IMR-90 (cell line): ENCODE measurements at regions not wholly inside any gene's neighbourhood (a gene's known extent, or its start where the extent isn't known, plus 50 kb on each side); places are given as distances from the start of the nearest gene placed in this dataset.
A peak's percentile ranks its signal among the peaks of the same experiment; 100 is the strongest.

ENCODE experiments used
- ATAC-seq: fragments of 200-7000 bp; cut with Tn5 transposase; 2 replicates; pipeline ENCODE4 v1.9.1; 2020; ENCODE audit warnings: low read depth, mild to moderate bottlenecking, moderate library complexity
- BruUV-seq: library from RNA; stranded (reverse); fragments of 400-500 nt; replicated peaks from 2 replicates; lab custom pipeline; 2021; lab: Mats Ljungman, UMichigan
- CTCF ChIA-PET: fragments of 300-600 bp; formaldehyde crosslinking; extraction: SDS; loops from one replicate; lab custom pipeline; 2021; ENCODE audit warnings: antibody characterized with exemption; lab: Yijun Ruan, JAX
- POLR2A ChIA-PET: fragments of 300-600 bp; sonication (Branson Sonifier 250); formaldehyde crosslinking; loops from one replicate; lab custom pipeline; 2022; ENCODE audit warnings: antibody characterized with exemption; ENCODE audit not compliant: unreplicated experiment; lab: Charles Lee
- DNase-seq: peaks from one replicate; pipeline ENCODE4 v3.0.0; 2013
- H2AFZ ChIP-seq: replicated peaks from 2 replicates; pipeline ENCODE3; 2013; ENCODE audit warnings: low read length, mild to moderate bottlenecking; ENCODE audit not compliant: poor library complexity
- H2AK5ac ChIP-seq: 2 replicates; pipeline ENCODE4 v1.6.1; 2013; ENCODE audit warnings: low read depth, low read length, inconsistent platforms
- H2AK9ac ChIP-seq: replicated peaks from 2 replicates; pipeline ENCODE3; 2013; ENCODE audit warnings: mild to moderate bottlenecking, low read depth, low read length, moderate library complexity; ENCODE audit not compliant: poor library complexity
- H2BK120ac ChIP-seq: 2 replicates; pipeline ENCODE4 v1.6.1; 2013; ENCODE audit warnings: low read depth, low read length, inconsistent platforms
- H2BK15ac ChIP-seq: 3 replicates; pipeline ENCODE4 v1.6.1; 2013; ENCODE audit warnings: low read depth, low read length, inconsistent platforms
- H2BK20ac ChIP-seq: 2 replicates; pipeline ENCODE4 v1.6.1; 2013; ENCODE audit warnings: low read depth, mild to moderate bottlenecking, inconsistent platforms, low read length, moderate library complexity
- H2BK5ac ChIP-seq: 2 replicates; pipeline ENCODE4 v1.6.1; 2013; ENCODE audit warnings: mild to moderate bottlenecking, low read depth, low read length, inconsistent platforms; ENCODE audit not compliant: poor library complexity, severe bottlenecking
- H3K14ac ChIP-seq: replicated peaks from 2 replicates; pipeline ENCODE4 v1.6.1; 2013; ENCODE audit warnings: low read depth, low read length, inconsistent platforms
- H3K18ac ChIP-seq: 2 replicates; pipeline ENCODE4 v1.6.1; 2013; ENCODE audit warnings: low read depth, low read length, control low read depth
- H3K23ac ChIP-seq: 2 replicates; pipeline ENCODE4 v1.6.1; 2013; ENCODE audit warnings: low read depth, low read length, inconsistent platforms
- H3K27ac ChIP-seq: 2 replicates; pipeline ENCODE4 v1.5.1; 2013; ENCODE audit warnings: mild to moderate bottlenecking, control low read depth, low read length; ENCODE audit not compliant: insufficient read depth
- H3K27me3 ChIP-seq: 2 replicates; pipeline ENCODE4 v1.6.1; 2013; ENCODE audit warnings: low read length; ENCODE audit not compliant: control insufficient read depth, insufficient read depth
- H3K36me3 ChIP-seq: 2 replicates; pipeline ENCODE4 v1.6.1; 2013; ENCODE audit warnings: low read length, mixed read lengths; ENCODE audit not compliant: control insufficient read depth, insufficient read depth
- H3K4ac ChIP-seq: 2 replicates; pipeline ENCODE4 v1.6.1; 2013; ENCODE audit warnings: low read depth, low read length, inconsistent platforms
- H3K4me1 ChIP-seq: 2 replicates; pipeline ENCODE4 v1.6.1; 2013; ENCODE audit warnings: low read length, mixed read lengths; ENCODE audit not compliant: control insufficient read depth, insufficient read depth
- H3K4me2 ChIP-seq: 2 replicates; pipeline ENCODE4 v1.6.1; 2013; ENCODE audit warnings: low read depth, mild to moderate bottlenecking, control low read depth, low read length, moderate library complexity
- H3K4me3 ChIP-seq: 2 replicates; pipeline ENCODE4 v1.5.1; 2013; ENCODE audit warnings: low read depth, mild to moderate bottlenecking, control low read depth, low read length, moderate library complexity; ENCODE audit not compliant: insufficient read depth
- H3K56ac ChIP-seq: 2 replicates; pipeline ENCODE4 v1.6.1; 2013; ENCODE audit warnings: low read length, inconsistent platforms; ENCODE audit not compliant: insufficient read depth; ENCODE audit errors: extremely low read depth
- H3K79me1 ChIP-seq, 2 experiments: 2 replicates each; pipeline ENCODE4 v1.6.1; 2013; ENCODE audit warnings: low read length in 2 of 2, inconsistent platforms in 1 of 2, low read depth in 1 of 2
- H3K9ac ChIP-seq: 2 replicates; pipeline ENCODE4 v1.6.1; 2013; ENCODE audit warnings: low read depth, low read length, control low read depth
- H3K9me1 ChIP-seq: 2 replicates; pipeline ENCODE4 v1.6.1; 2013; ENCODE audit warnings: low read length, inconsistent platforms; ENCODE audit not compliant: insufficient read depth
- H3K9me3 ChIP-seq: 2 replicates; pipeline ENCODE4 v1.6.1; 2013; ENCODE audit warnings: low read length; ENCODE audit not compliant: control insufficient read depth, insufficient read depth
- H4K20me1 ChIP-seq: 2 replicates; pipeline ENCODE4 v1.6.1; 2013; ENCODE audit warnings: low read length, inconsistent platforms; ENCODE audit not compliant: insufficient read depth
- H4K5ac ChIP-seq: 2 replicates; pipeline ENCODE4 v1.6.1; 2013; ENCODE audit warnings: mild to moderate bottlenecking, low read depth, low read length, control low read depth
- H4K8ac ChIP-seq, 2 experiments: 2 replicates each; pipeline ENCODE4 v1.6.1; 2013; ENCODE audit warnings: low read depth in 2 of 2, low read length in 2 of 2, control low read depth in 1 of 2, inconsistent platforms in 1 of 2
- H4K91ac ChIP-seq: 2 replicates; pipeline ENCODE4 v1.6.1; 2013; ENCODE audit warnings: low read depth, low read length, inconsistent platforms; ENCODE audit not compliant: insufficient read depth
- CHD1 ChIP-seq: IDR thresholded peaks from 2 replicates; pipeline ENCODE4 v1.6.1; 2012; ENCODE audit warnings: low read depth, low read length, improper control_type of control experiment
- MXI1 ChIP-seq: IDR thresholded peaks from 2 replicates; pipeline ENCODE4 v1.6.1; 2012; ENCODE audit warnings: low read depth, mild to moderate bottlenecking, low read length, moderate library complexity, borderline replicate concordance
- SMC3 ChIP-seq: fragments of 150-350 bp; IDR thresholded peaks from 2 replicates; pipeline ENCODE4 v1.6.1; 2016; ENCODE audit warnings: low read depth, mild to moderate bottlenecking, antibody characterized with exemption, low read length, moderate library complexity
- WGBS, 2 experiments: methylation state at CpG; one replicate each; pipeline versions ENCODE4 v1.1.5 to v1.1.7; 2013; ENCODE audit warnings: missing lambda C conversion rate in 2 of 2; ENCODE audit not compliant: insufficient read length in 1 of 2; ENCODE audit errors: extremely low coverage in 2 of 2; 5-methylcytosine and 5-hydroxymethylcytosine counted together
- dilution Hi-C: fragments of 300-500 bp; cut with HindIII; formaldehyde crosslinking; loops from one replicate; pipeline ENCODE4 v1.14.3; 2018; ENCODE audit warnings: low sequenced_read_pairs; ENCODE audit not compliant: unreplicated experiment
- in situ Hi-C: fragments of 300-500 bp; cut with MboI; formaldehyde crosslinking; loops from 3 replicates; pipeline ENCODE4 v1.14.3; 2019; ENCODE audit warnings: low sequenced_read_pairs, inconsistent platforms, mixed read lengths
- intact Hi-C: fragments of 100-400 bp; cut with micrococcal nuclease; formaldehyde crosslinking; loops from 2 replicates; pipeline ENCODE4 v1.10.0; 2022
- TF ChIP-seq, protein P1 (sequence below): fragments of 150-350 bp; IDR thresholded peaks from 2 replicates; pipeline ENCODE4 v1.6.1; 2017; ENCODE audit warnings: mild to moderate bottlenecking, antibody characterized with exemption, low read length, low read depth

DNA sequence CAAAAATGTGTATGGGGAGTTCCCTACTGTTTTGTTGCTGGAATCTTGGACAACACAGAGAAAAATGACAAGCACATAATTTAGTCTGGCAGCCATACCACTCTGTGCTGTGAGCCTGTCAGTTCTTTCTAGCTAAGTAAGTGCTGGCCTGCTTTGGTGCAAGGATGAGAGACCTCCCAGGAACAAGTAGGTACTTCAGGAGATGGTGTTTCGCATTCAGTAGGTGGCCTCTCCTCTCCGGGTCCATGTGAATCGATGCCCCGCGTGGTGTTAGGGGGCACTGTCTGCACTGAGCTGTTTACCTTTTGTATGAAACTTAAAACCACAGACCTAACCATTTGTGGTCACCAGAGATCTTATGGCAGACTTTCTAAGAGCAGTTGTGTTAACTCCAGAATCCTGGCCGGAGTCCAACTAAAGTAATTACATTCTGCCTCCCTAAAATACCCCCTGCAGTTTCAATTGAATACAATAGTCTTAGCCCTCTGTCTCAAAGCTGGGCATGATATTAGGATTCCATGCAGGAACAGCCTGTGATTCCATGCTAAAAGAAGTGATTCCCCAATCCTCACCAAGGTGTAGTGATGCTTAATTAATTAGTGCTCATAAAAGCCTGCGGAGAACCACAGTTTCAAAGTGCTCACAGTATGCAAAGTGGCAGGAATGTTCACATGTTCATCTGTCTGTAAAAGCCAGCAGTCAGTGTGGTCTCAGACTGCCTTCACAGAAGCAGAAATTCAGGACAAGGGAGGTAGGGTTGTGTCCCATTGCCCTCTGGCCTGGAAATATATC lies 64.2 kb downstream of the LLPH start:
- 0 out of 4 replicates have a peak overlapping the region, but pooled peaks of 1 of the 2 experiments have one; percentile 2 for H4K8ac ChIP-seq
- H3K4ac ChIP-seq = peak overlapping the region; percentile 25; the same call in 1 of the 2 replicates
- peak overlapping the region; percentile 67 for H2AFZ ChIP-seq
- no peak overlapping the region for H3K56ac ChIP-seq
- peak overlapping the region; percentile 21; the same call in 1 of the 2 replicates for H2BK20ac ChIP-seq
- peaks cover 6% of the 10 kb centered on the region for H3K9me1 ChIP-seq
- H4K20me1 ChIP-seq = no peaks in the 10 kb centered on the region
- H3K4me3 ChIP-seq = no peak overlapping the region
- no peak for TF ChIP-seq SMC3
- TF ChIP-seq, protein P1, sequence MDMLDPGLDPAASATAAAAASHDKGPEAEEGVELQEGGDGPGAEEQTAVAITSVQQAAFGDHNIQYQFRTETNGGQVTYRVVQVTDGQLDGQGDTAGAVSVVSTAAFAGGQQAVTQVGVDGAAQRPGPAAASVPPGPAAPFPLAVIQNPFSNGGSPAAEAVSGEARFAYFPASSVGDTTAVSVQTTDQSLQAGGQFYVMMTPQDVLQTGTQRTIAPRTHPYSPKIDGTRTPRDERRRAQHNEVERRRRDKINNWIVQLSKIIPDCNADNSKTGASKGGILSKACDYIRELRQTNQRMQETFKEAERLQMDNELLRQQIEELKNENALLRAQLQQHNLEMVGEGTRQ = no peak
- no peak for TF ChIP-seq CHD1
- TF ChIP-seq MXI1 = no peak
- in situ Hi-C loops = no loop called here
- peak overlapping the region; percentile 56 for H3K4me2 ChIP-seq
- H2AK5ac ChIP-seq = peak overlapping the region; percentile 36; the same call in 1 of the 2 replicates
- no peak overlapping the region for H2BK120ac ChIP-seq
- 25% methylated on average over 1 of the region's 7 CpGs; no CpG with 5 or more reads in 1 of the 2 experiments for WGBS, 2 experiments
- peak; percentile 76 for ATAC-seq
- DNase-seq = peak; percentile 76
- H3K79me1 ChIP-seq = no peaks in the 10 kb centered on the region
- peak overlapping the region; percentile 43; the same call in 1 of the 3 replicates for H2BK15ac ChIP-seq
- H4K91ac ChIP-seq = no peak overlapping the region
- H3K27me3 ChIP-seq = peaks cover 11% of the 10 kb centered on the region
- 0 out of 2 replicates have a peak overlapping the region, but pooled peaks have one; percentile 15 for H3K23ac ChIP-seq
- ChIA-PET CTCF (interaction anchor here (0.5 to 0.9 kb wide), 4 partner anchors 9 to 223 kb away, joined by 3 to 4 read pairs (median 4); no protein-coding TSS in a partner anchor), POLR2A (interaction anchor here (0.6 kb wide), 1 partner anchor 10 kb away, joined by 9 read pairs; no protein-coding TSS in a partner anchor)
- peaks cover 11% of the 10 kb centered on the region for H3K4me1 ChIP-seq
- peak overlapping the region; percentile 7; the same call in 1 of the 2 replicates for H3K27ac ChIP-seq
- no peak overlapping the region for H4K5ac ChIP-seq
- BruUV-seq = no TSS peak
- H2BK5ac ChIP-seq = no peak overlapping the region
- H3K14ac ChIP-seq = 0 out of 2 replicates have a peak overlapping the region, but pooled peaks have one; percentile 2
- H3K18ac ChIP-seq = peak overlapping the region; percentile 27
- no peak overlapping the region for H3K9ac ChIP-seq
- no peaks in the 10 kb centered on the region for H3K36me3 ChIP-seq
- intact Hi-C loops = no loop called here
- peak overlapping the region; percentile 69 for H2AK9ac ChIP-seq
- H3K9me3 ChIP-seq = no peaks in the 10 kb centered on the region
- dilution Hi-C loops = no loop called here
